Neural crest cell (in vitro differentiated cells): ENCODE measurements at regions not wholly inside any gene's neighbourhood (a gene's known extent, or its start where the extent isn't known, plus 50 kb on each side); places are given as distances from the start of the nearest gene placed in this dataset.

ENCODE experiments used
- DNase-seq: peaks from one replicate; pipeline ENCODE4 v3.0.0; 2021; ENCODE audit warnings: low read depth, mixed read lengths, low spot score
- H3K27ac Mint-ChIP-seq: one replicate; pipeline ENCODE4 v1.8.0; 2021; ENCODE audit warnings: mild to moderate bottlenecking, mixed read lengths; ENCODE audit not compliant: unreplicated experiment
- H3K27me3 Mint-ChIP-seq: 2 replicates; pipeline ENCODE4 v1.8.0; 2021; ENCODE audit warnings: low read depth, mild to moderate bottlenecking, mixed read lengths
- H3K36me3 Mint-ChIP-seq: 2 replicates; pipeline ENCODE4 v1.8.0; 2021; ENCODE audit warnings: low read depth, mild to moderate bottlenecking, mixed read lengths
- H3K4me1 Mint-ChIP-seq: 2 replicates; pipeline ENCODE4 v1.8.0; 2021; ENCODE audit warnings: mixed read lengths
- H3K4me3 Mint-ChIP-seq: one replicate; pipeline ENCODE4 v1.8.0; 2021; ENCODE audit warnings: mild to moderate bottlenecking, mixed read lengths
- H3K9me3 Mint-ChIP-seq: 2 replicates; pipeline ENCODE4 v1.8.0; 2021; ENCODE audit warnings: mixed read lengths
- CTCF ChIP-seq: fragments of 200-600 bp; sonication (generic); conservative IDR thresholded peaks from 2 replicates; pipeline ENCODE4 v1.5.0; 2021; ENCODE audit warnings: antibody characterized with exemption, mild to moderate bottlenecking

- DNase-seq: no peak
- H3K4me1 Mint-ChIP-seq: no peaks in the 10 kb centered on the region
- H3K9me3 Mint-ChIP-seq: no peaks in the 10 kb centered on the region
- no peak overlapping the region for H3K4me3 Mint-ChIP-seq
- H3K27me3 Mint-ChIP-seq: no peaks in the 10 kb centered on the region
- no peaks in the 10 kb centered on the region for H3K36me3 Mint-ChIP-seq
- no peak overlapping the region for H3K27ac Mint-ChIP-seq
- TF ChIP-seq CTCF: no peak
Observed at GRCh38 chr6:94300424-94301144, 881.2 kb upstream of the EPHA7 start.

DNA sequence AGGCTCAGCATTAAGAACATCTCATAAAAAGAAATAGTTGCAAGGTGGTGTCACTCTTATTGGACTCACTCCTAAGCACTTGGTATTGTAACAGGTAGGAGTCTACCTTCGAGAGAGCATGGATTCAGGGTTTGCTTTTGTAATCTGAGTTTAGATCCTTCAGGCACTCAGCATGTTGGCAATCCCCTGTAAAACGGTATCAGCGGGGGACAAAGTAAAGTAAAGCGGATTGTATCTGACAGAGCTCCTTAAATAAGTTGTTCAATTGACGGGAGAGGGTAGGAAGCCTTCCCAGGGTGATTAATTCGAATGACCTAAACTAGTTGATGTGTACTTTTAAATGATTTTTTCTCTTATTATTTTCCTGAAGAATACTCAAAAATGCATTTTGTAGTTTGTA is 869.8 kb upstream of the EPHA7 start:
- Mint-ChIP-seq H3K27me3 (peaks cover 5% of the 10 kb centered on the region), H3K27ac (no peak overlapping the region), H3K4me3 (no peak overlapping the region), H3K9me3 (no peaks in the 10 kb centered on the region), H3K36me3 (no peaks in the 10 kb centered on the region), H3K4me1 (no peaks in the 10 kb centered on the region)
- TF ChIP-seq CTCF: no peak
- DNase-seq: no peak

DNA sequence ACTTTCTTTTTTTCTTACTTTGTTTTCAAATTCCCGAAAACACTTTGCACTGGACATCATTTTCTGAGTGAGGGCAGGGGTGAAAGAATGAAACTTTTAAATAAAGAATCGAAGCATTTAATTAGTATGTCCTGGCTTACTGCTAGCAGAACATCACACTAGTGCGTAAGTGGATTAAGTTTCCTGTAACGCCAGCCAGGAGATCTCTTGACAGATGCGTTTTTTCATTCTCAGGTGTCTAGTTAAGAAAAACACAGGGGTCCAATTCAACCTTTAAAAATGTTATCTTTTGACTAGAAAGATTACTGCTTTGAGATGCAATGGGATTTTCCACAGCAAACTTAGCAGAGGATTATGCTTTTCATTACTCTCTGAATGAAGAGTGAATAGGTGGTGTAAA is 858.8 kb upstream of the EPHA7 start:
- no peak for DNase-seq
- Mint-ChIP-seq H3K27me3 (no peaks in the 10 kb centered on the region), H3K36me3 (no peaks in the 10 kb centered on the region), H3K4me3 (no peak overlapping the region), H3K27ac (no peak overlapping the region), H3K9me3 (no peaks in the 10 kb centered on the region), H3K4me1 (peaks cover 8% of the 10 kb centered on the region)
- no peak for TF ChIP-seq CTCF

- Mint-ChIP-seq H3K9me3 (no peaks in the 10 kb centered on the region), H3K27me3 (no peaks in the 10 kb centered on the region), H3K4me1 (peaks cover 1% of the 10 kb centered on the region), H3K36me3 (no peaks in the 10 kb centered on the region), H3K27ac (no peak overlapping the region), H3K4me3 (no peak overlapping the region)
- no peak for DNase-seq
- no peak for TF ChIP-seq CTCF
Observed at GRCh38 chr6:94272327-94272726, 853.0 kb upstream of the EPHA7 start.

- Mint-ChIP-seq H3K9me3 (peaks cover 7% of the 10 kb centered on the region), H3K4me3 (no peak overlapping the region), H3K36me3 (no peaks in the 10 kb centered on the region), H3K27ac (no peak overlapping the region), H3K27me3 (no peaks in the 10 kb centered on the region), H3K4me1 (no peaks in the 10 kb centered on the region)
- TF ChIP-seq CTCF: no peak
- DNase-seq: no peak
Observed at GRCh38 chr6:94270091-94270948, 851.0 kb upstream of the EPHA7 start.
